BLaER1 (cell line): ENCODE measurements at regions not wholly inside any gene's neighbourhood (a gene's known extent, or its start where the extent isn't known, plus 50 kb on each side); places are given as distances from the start of the nearest gene placed in this dataset.
"Not testable (repeated sequence)": the region's sequence is repeated elsewhere in the genome, so short reads cannot be mapped to it uniquely, and the experiment has no call there.

Experiments
- H3K27ac ChIP-seq: shearing (Covaris generic); formaldehyde crosslinking; 2 replicates; pipeline ENCODE4 v1.8.1; 2022
- H3K27me3 ChIP-seq: shearing (Covaris generic); formaldehyde crosslinking; 2 replicates; pipeline ENCODE4 v1.8.1; 2022
- H3K36me3 ChIP-seq: shearing (Covaris generic); formaldehyde crosslinking; 2 replicates; pipeline ENCODE4 v1.8.1; 2022
- H3K4me1 ChIP-seq: shearing (Covaris generic); formaldehyde crosslinking; 2 replicates; pipeline ENCODE4 v1.8.1; 2022
- H3K4me2 ChIP-seq: shearing (Covaris generic); formaldehyde crosslinking; 2 replicates; pipeline ENCODE4 v1.8.1; 2022
- H3K4me3 ChIP-seq: shearing (Covaris generic); formaldehyde crosslinking; 2 replicates; pipeline ENCODE4 v1.8.1; 2022
- H3K9ac ChIP-seq: shearing (Covaris generic); formaldehyde crosslinking; 2 replicates; pipeline ENCODE4 v1.8.1; 2022
- H3K9me3 ChIP-seq: shearing (Covaris generic); formaldehyde crosslinking; 2 replicates; pipeline ENCODE4 v1.8.1; 2022
- H4K20me1 ChIP-seq: shearing (Covaris generic); formaldehyde crosslinking; 2 replicates; pipeline ENCODE4 v1.8.1; 2022
- Cebpa-rat ChIP-seq: shearing (Covaris generic); IDR thresholded peaks from 2 replicates; pipeline ENCODE4 v1.8.1; 2022

GRCh38 chr1:229133811-229134210 is 137.1 kb upstream of the RAB4A start:
- no peak overlapping the region for H3K4me2 ChIP-seq
- H3K4me1 ChIP-seq, result peaks cover 66% of the 10 kb centered on the region
- H3K27ac ChIP-seq, result no peak overlapping the region
- H3K4me3 ChIP-seq, result no peak overlapping the region
- TF ChIP-seq Cebpa-rat, result no peak
- no peak overlapping the region for H3K9ac ChIP-seq
- no peaks in the 10 kb centered on the region for H4K20me1 ChIP-seq
- no peaks in the 10 kb centered on the region for H3K27me3 ChIP-seq
- H3K9me3 ChIP-seq, result peaks cover 39% of the 10 kb centered on the region
- peaks cover 9% of the 10 kb centered on the region; the same call in 1 of the 2 replicates for H3K36me3 ChIP-seq

GRCh38 chr1:229134381-229135217 is 136.3 kb upstream of the RAB4A start:
- not testable (repeated sequence) for H3K4me2 ChIP-seq, H3K27me3 ChIP-seq, H3K36me3 ChIP-seq, H3K9ac ChIP-seq, H4K20me1 ChIP-seq, H3K27ac ChIP-seq
- Histone ChIP-seq H3K9me3 (peaks cover 39% of the 10 kb centered on the region), H3K4me3 (peak overlapping the region; percentile 13; the same call in 1 of the 2 replicates), H3K4me1 (peaks cover 66% of the 10 kb centered on the region)

GRCh38 chr1:229135773-229136172 is 135.1 kb upstream of the RAB4A start:
- no peak overlapping the region for H3K27ac ChIP-seq
- peaks cover 39% of the 10 kb centered on the region for H3K9me3 ChIP-seq
- H3K4me1 ChIP-seq, result peaks cover 61% of the 10 kb centered on the region
- H3K4me2 ChIP-seq, result no peak overlapping the region
- peaks cover 9% of the 10 kb centered on the region; the same call in 1 of the 2 replicates for H3K36me3 ChIP-seq
- no peaks in the 10 kb centered on the region for H3K27me3 ChIP-seq
- H4K20me1 ChIP-seq, result no peaks in the 10 kb centered on the region
- H3K4me3 ChIP-seq, result no peak overlapping the region
- no peak for TF ChIP-seq Cebpa-rat
- no peak overlapping the region for H3K9ac ChIP-seq

- H3K4me2 ChIP-seq, result peak overlapping the region; percentile 70
- TF ChIP-seq Cebpa-rat, result no peak
- H4K20me1 ChIP-seq, result no peaks in the 10 kb centered on the region
- peaks cover 39% of the 10 kb centered on the region for H3K9me3 ChIP-seq
- H3K27ac ChIP-seq, result no peak overlapping the region
- no peaks in the 10 kb centered on the region for H3K27me3 ChIP-seq
- peaks cover 9% of the 10 kb centered on the region; the same call in 1 of the 2 replicates for H3K36me3 ChIP-seq
- H3K9ac ChIP-seq, result no peak overlapping the region; the same call in 1 of the 2 replicates
- peaks cover 50% of the 10 kb centered on the region for H3K4me1 ChIP-seq
- H3K4me3 ChIP-seq, result no peak overlapping the region
Observed at GRCh38 chr1:229136822-229137221, 134.1 kb upstream of the RAB4A start.

- H3K9ac ChIP-seq, result no peak overlapping the region; the same call in 1 of the 2 replicates
- H3K9me3 ChIP-seq, result peaks cover 36% of the 10 kb centered on the region
- TF ChIP-seq Cebpa-rat, result no peak
- no peaks in the 10 kb centered on the region for H4K20me1 ChIP-seq
- H3K4me1 ChIP-seq, result peaks cover 47% of the 10 kb centered on the region
- H3K36me3 ChIP-seq, result peaks cover 9% of the 10 kb centered on the region; the same call in 1 of the 2 replicates
- peak overlapping the region; percentile 70 for H3K4me2 ChIP-seq
- H3K27ac ChIP-seq, result no peak overlapping the region
- H3K27me3 ChIP-seq, result no peaks in the 10 kb centered on the region
- no peak overlapping the region for H3K4me3 ChIP-seq
Observed at GRCh38 chr1:229137271-229137670, 133.6 kb upstream of the RAB4A start.

- TF ChIP-seq Cebpa-rat, result no peak
- Histone ChIP-seq H3K4me2 (peak overlapping the region; percentile 70), H3K9me3 (peaks cover 30% of the 10 kb centered on the region), H3K4me3 (no peak overlapping the region), H3K9ac (no peak overlapping the region), H4K20me1 (no peaks in the 10 kb centered on the region), H3K4me1 (peaks cover 47% of the 10 kb centered on the region), H3K27ac (no peak overlapping the region), H3K36me3 (peaks cover 9% of the 10 kb centered on the region; the same call in 1 of the 2 replicates), H3K27me3 (no peaks in the 10 kb centered on the region)
Observed at GRCh38 chr1:229138058-229138457, 132.9 kb upstream of the RAB4A start.

GRCh38 chr1:229139331-229140118 is 131.4 kb upstream of the RAB4A start:
- Histone ChIP-seq H3K4me3 (no peak overlapping the region), H3K27ac (no peak overlapping the region), H4K20me1 (no peaks in the 10 kb centered on the region), H3K4me1 (peaks cover 47% of the 10 kb centered on the region), H3K36me3 (0 out of 2 replicates have a peak, but pooled peaks cover 7% of the 10 kb centered on the region), H3K9me3 (peaks cover 16% of the 10 kb centered on the region), H3K4me2 (peak overlapping the region; percentile 61), H3K27me3 (no peaks in the 10 kb centered on the region), H3K9ac (no peak overlapping the region)
- TF ChIP-seq Cebpa-rat, result no peak

GRCh38 chr1:229140119-229140396 is 130.9 kb upstream of the RAB4A start:
- Histone ChIP-seq H3K27me3 (no peaks in the 10 kb centered on the region), H3K4me1 (peaks cover 47% of the 10 kb centered on the region), H3K4me3 (no peak overlapping the region), H3K4me2 (peak overlapping the region; percentile 61), H3K36me3 (0 out of 2 replicates have a peak, but pooled peaks cover 2% of the 10 kb centered on the region), H3K27ac (no peak overlapping the region), H3K9me3 (peaks cover 10% of the 10 kb centered on the region), H4K20me1 (no peaks in the 10 kb centered on the region), H3K9ac (no peak overlapping the region)
- no peak for TF ChIP-seq Cebpa-rat

- Histone ChIP-seq H3K9ac (no peak overlapping the region), H3K36me3 (no peaks in the 10 kb centered on the region), H3K27me3 (no peaks in the 10 kb centered on the region), H3K9me3 (no peaks in the 10 kb centered on the region; the same call in 1 of the 2 replicates), H3K27ac (no peak overlapping the region), H3K4me2 (no peak overlapping the region), H3K4me3 (no peak overlapping the region), H4K20me1 (no peaks in the 10 kb centered on the region), H3K4me1 (peaks cover 41% of the 10 kb centered on the region)
- TF ChIP-seq Cebpa-rat, result no peak
Observed at GRCh38 chr1:229141271-229141670, 129.6 kb upstream of the RAB4A start.
